ENCODE measurements at regions not wholly inside any gene's neighbourhood (a gene's known extent, or its start where the extent isn't known, plus 50 kb on each side); places are given as distances from the start of the nearest gene placed in this dataset.

- TF ChIP-seq, protein P1, sequence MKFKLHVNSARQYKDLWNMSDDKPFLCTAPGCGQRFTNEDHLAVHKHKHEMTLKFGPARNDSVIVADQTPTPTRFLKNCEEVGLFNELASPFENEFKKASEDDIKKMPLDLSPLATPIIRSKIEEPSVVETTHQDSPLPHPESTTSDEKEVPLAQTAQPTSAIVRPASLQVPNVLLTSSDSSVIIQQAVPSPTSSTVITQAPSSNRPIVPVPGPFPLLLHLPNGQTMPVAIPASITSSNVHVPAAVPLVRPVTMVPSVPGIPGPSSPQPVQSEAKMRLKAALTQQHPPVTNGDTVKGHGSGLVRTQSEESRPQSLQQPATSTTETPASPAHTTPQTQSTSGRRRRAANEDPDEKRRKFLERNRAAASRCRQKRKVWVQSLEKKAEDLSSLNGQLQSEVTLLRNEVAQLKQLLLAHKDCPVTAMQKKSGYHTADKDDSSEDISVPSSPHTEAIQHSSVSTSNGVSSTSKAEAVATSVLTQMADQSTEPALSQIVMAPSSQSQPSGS (IDR thresholded peaks at IDR 0.05; ENCODE audit: low read length) = no peak
- TF ChIP-seq SP1 (IDR thresholded peaks at IDR 0.05; ENCODE audit: low read depth, low read length) (no peak), CTCF (IDR thresholded peaks at IDR 0.05; ENCODE audit: control extremely low read depth in 1 of 3, insufficient read depth in 1 of 3, low read depth in 1 of 3, low read length in 3 of 3) (no peak), SIX5 (IDR thresholded peaks at IDR 0.05; ENCODE audit: low read depth, low read length) (no peak), CHD2 (IDR thresholded peaks at IDR 0.05; ENCODE audit: low read length) (no peak)
Observed at GRCh38 chr6:137654365-137654981, 160.3 kb upstream of the OLIG3 start.

Data from H1 (cell line).